Left lobe of liver (tissue), 2 donors: ENCODE measurements at regions not wholly inside any gene's neighbourhood (a gene's known extent, or its start where the extent isn't known, plus 50 kb on each side); places are given as distances from the start of the nearest gene placed in this dataset.
"Not testable (repeated sequence)": the region's sequence is repeated elsewhere in the genome, so short reads cannot be mapped to it uniquely, and the experiment has no call there.

Source experiments
- ATAC-seq: fragments of 200-7000 bp; cut with Tn5 transposase; one replicate; pipeline ENCODE4 v1.9.1; 2020; ENCODE audit warnings: mild to moderate bottlenecking, moderate library complexity
- DNase-seq: peaks from one replicate; pipeline ENCODE4 v3.0.0-alpha.2; 2020; ENCODE audit warnings: low spot score
- donor health status: DM: no; HTN: no; CAD: no; lungs with moderate emphysema.
- donor health status: DM: no; HTN: yes; CAD: no.

DNA sequence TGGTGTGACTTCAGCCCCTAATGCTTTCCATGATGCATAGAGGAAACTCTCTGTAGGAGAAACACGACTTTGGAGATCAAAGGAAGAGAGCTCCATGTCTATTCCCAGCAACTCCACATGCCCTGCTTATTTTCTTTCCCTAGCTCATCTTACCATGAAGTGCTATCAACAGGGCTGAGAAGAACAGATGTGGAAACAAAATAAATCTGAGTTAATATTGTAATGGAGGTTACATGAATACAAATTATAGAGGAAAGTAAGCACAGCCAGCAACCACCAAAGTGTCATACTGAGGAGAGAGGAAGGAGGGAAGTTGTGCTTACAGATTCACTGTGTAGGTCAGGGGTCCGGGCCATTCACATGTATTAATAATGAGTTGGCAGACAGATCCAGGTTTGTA lies 157.5 kb downstream of the RFPL4B start:
- DNase-seq, result no peak
- ATAC-seq, result no peak

DNA sequence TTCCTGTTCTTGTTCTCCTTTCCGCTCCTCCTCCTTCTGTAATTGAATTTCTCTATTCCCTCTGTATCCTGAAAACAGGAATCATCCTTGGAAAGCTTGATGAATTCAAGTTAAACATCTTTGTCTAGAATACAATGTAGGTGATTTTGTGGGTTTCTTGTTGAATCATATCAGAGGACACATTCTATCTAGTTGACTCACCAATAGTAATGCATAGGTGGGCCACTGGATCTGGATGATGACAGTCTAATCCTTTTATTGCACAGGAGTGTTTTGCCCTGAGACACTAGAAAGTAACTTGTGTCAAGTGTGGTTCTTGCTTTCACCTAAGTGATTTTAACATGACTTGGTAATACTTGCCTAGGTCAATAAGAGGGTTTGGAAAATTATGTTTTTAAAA lies 164.3 kb downstream of the RFPL4B start:
- DNase-seq, result no peak
- no peak for ATAC-seq

DNA sequence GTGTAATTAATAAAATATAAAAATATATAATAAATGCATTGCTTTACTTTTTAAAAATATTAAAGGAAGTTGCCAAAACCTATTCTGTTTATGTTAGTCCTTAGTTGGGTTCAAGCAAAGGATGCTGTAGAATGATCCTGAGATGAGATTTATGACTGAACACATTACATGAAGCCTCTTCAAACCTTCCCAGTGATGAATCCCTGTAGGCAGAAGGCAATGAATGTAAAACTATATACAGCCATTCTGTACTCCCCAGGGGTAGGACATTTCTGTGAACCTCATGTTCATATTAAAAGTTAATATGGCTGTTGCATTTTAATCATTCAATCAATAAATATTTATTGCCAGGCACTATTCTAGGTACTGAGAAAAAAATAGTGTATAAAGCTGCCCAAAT lies 166.0 kb downstream of the RFPL4B start:
- ATAC-seq (no peak), DNase-seq (no peak)

DNA sequence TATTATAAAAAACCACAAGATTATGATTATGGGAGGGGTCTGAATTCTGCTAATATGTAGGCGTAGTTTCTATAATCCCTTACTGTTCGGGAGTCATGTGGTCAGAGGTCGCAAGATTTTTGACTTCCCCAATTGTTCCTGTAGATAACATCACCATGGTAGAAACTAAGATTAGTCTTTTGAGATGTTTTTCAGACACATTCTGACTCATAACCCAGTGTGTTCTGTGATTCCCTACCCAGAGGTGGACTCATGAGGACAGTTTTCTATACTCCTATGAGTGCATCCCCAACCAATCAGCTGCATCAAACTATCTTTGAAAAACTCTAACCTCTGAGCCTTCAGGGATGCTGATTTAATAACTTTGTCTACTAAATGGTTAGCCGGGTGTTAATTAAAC lies 175.5 kb downstream of the RFPL4B start:
- ATAC-seq (no peak), DNase-seq (no peak)

DNA sequence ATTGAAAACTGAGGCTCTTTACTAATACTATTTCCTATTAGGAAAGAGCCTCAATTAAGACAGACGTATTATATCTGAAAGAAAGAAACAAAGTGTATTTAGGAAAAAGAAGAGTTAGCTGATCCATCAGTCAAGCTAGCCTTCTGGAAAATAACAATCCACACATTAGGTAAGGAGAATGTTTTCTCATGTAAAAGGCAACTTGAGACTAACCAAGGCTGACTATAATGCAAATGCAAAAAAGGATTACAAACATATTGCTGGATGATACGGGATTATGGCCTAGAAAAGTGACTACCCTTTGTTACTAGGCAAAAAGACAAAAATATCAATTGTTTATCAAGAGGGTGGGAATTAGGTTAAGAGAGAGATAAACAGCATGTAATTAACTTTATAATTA lies 176.9 kb downstream of the RFPL4B start:
- DNase-seq, result no peak
- no peak for ATAC-seq

DNA sequence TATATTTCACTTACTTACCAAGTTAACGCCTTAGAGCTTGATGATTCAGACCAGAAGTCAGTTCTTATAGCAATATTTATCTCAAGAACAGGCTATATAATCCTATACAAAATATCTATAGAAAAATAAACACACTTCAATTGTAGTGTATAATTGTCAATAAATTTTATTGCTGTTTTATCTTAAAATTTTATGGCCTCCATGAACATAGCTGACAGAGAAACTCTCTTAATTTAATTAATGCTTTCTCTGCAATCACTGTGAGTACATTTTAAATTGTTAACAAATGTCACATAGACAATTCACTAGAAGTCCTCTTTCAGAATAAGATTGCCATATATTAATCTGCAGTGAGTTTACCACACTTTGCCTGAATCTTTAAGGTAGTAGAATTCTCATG lies 178.6 kb downstream of the RFPL4B start:
- DNase-seq (no peak), ATAC-seq (no peak)

DNA sequence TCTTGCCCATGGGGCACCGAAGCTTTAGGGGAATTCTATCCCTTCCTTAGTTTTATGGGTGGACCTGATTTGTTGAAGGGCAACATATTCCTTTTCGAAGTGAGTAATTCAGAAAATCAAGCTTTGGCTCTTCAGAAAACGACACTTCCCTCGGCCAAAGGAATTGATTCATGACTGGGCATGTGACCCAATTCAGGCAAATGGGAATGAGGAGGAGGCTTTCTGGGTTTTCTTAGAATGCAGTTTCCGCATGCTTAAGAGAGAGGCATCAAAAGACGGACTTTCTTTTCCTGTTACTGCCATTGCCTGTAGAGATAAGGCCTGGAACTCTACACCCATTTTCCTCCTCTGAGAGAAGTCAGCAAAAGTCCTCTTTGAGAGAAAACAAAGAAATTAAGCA lies 179.5 kb downstream of the RFPL4B start:
- no peak for ATAC-seq
- DNase-seq, result no peak

DNA sequence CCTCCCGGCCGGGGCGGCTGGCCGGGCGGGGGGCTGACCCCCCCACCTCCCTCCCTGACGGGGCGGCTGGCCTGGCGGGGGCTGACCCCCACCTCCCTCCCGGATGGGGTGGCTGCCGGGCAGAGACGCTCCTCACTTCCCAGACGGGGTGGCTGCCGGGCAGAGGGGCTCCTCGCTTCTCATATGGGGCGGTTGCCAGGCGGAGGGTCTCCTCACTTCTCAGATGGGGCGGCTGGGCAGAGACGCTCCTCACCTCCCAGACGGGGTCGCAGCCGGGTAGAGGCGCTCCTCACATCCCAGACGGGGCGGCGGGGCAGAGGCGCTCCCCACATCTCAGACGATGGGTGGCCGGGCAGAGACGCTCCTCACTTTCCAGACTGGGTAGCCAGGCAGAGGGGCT lies 181.2 kb downstream of the RFPL4B start:
- not testable (repeated sequence) for DNase-seq, ATAC-seq

DNA sequence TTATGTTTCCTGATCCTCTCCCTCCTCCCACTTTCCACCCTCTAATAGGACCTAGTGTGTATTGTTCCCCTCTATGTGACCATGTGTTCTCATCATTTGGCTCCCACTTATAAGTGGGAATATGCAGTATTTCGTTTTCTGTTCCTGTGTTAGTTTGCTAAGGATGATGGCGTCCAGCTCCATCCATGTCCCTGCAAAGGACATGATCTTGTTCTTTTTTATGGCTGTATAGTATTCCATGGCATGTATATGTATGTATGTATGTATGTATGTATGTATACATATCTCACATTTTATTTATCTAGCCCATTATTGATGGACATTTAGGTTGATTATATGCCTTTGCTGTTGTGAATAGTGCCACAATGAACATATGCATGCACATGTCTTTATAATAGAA lies 188.7 kb downstream of the RFPL4B start:
- no peak for ATAC-seq
- DNase-seq, result no peak

DNA sequence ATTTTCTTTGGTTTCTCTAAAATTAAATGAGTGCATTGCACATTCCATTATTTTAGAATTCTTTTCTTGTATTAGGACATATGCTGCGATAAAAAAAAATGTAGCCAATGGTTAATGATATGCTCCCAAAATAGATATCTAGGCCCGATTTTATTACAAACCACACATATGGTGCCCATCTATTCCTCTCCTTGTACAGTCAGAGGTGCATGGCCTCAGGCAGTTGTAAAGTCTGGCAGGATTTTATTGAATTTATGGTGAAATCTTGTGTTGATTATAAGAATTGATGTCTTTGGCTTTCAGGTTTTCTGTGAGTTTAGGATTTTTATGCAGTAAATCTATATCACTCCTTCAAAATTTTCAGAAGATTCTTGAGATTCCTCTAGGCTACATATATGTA lies 192.2 kb downstream of the RFPL4B start:
- ATAC-seq (no peak), DNase-seq (no peak)

DNA sequence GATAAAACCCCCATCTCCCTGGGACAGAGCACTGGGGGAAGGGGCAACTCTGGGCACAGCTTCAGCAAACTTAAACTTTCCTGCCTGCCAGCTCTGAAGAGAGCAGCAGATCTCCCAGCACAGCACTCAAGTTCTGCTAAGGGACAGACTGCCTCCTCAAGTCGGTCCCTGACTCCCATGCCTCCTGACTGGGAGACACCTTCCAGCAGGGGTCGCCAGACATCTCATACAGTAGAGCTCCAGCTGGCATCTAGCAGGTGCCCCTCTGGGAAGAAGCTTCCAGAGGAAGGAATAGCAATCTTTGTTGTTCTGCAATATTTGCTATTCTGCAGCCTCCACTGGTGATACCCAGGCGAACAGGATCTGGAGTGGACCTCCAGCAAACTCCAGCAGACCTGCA lies 194.7 kb downstream of the RFPL4B start:
- not testable (repeated sequence) for DNase-seq, ATAC-seq

DNA sequence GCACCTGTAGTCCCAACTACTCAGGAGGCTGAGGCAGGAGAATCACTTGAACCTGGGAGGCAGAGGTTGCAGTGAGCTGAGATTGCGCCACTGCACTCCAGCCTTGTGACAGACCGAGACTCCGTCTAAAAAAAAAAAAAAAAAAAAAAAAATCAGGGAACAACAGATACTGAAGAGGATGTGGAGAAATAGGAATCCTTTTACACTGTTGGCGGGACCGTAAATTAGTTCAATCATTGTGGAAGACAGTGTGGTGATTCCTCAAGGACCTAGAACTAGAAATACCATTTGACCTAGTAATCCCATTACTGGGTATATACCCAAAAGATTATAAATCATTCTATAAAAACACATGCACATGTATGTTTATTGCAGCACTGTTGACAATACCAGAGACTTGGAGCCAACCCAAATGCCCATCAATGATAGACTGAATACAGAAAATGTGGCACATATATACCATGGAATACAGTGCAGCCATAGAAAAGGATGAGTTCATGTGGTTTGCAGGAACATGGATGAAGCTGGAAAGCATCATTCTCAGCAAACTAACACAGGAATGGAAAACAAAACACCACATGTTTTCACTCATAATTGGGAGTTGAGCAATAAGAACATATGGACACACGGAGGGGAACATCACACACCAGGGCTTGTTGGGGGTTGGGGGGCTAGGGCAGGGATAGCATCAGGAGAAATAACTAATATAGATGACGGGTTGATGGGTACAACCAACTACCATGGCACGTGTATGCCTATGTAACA lies 200.4 kb downstream of the RFPL4B start:
- ATAC-seq, result not testable (repeated sequence)

DNA sequence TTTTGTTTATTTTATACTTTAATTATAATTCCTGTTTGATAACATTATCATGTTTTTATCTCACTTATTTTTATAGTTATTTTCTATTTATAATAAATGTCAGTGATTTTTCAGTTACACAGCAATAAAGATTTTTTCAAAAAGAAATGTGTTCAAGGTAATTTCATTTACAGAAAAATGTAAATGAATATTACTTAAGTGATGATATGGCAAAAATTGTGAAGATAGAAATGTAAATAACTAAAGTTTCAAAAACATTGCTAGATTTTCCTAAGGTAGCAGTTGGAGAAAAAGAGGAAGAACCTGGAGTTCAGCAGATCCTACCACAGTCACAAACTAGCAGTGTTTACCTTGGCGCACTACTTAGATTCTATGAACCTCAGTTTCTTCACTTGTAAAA lies 202.6 kb downstream of the RFPL4B start:
- ATAC-seq (no peak), DNase-seq (no peak)

More for the DNA sequence above, 200.4 kb downstream of the RFPL4B start:
- not testable (repeated sequence) for DNase-seq

DNA sequence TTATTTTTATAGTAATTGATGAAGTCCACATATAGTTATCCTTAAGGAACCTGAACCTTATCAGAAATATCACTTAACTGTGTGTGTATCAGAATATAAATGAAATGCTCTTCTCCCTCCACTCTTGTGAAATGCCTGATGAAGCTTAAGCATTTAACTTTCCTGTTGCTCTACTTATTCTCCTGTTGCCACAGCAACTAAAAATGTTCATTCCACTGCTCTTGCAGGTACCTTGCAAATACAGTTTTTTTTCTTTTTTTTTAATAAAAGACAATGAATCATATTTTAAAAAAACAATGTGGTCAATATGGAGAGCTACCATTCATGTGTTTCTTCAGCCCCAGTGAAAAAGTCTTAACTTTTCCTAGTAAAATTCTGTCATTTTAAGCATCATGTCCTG lies 210.3 kb downstream of the RFPL4B start:
- no peak for DNase-seq
- no peak for ATAC-seq

DNA sequence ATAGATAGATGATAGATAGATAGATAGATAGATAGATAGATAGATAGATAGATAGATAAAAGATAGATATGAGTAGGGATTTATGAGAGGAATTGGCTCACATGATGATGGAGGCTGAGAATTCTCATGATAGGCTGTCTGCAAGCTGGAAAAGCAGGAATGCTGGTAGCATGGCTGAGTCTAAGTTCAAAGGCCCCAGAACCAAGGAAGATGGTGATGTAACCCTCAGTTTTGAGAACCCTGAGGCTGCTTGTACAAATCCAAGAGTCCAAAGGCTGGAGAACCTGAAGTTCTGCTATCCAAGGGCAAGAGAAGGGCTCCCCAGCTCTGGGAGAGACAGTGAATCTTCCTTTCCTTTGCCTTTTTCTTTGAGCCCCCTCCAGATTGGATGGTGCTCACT lies 210.8 kb downstream of the RFPL4B start:
- DNase-seq (no peak), ATAC-seq (no peak)

DNA sequence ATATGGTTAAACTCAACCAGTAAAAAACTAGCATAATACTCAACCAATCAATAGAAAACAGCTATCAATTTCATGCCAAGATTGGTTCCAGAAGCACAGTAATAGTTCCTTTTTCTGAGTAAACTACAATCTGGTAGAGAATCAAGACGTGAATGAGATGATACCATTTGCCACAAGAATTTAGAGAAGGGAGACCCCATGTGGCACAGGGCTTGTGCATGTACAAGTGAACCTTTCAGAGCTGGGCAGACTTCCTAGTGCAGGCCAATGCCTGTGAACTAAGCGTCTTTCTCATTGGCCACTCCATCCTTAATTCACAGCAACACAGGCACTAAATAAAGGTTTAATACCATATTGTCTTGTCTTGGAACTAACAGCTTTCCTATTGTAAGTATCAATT lies 213.5 kb downstream of the RFPL4B start:
- no peak for ATAC-seq
- DNase-seq, result no peak

DNA sequence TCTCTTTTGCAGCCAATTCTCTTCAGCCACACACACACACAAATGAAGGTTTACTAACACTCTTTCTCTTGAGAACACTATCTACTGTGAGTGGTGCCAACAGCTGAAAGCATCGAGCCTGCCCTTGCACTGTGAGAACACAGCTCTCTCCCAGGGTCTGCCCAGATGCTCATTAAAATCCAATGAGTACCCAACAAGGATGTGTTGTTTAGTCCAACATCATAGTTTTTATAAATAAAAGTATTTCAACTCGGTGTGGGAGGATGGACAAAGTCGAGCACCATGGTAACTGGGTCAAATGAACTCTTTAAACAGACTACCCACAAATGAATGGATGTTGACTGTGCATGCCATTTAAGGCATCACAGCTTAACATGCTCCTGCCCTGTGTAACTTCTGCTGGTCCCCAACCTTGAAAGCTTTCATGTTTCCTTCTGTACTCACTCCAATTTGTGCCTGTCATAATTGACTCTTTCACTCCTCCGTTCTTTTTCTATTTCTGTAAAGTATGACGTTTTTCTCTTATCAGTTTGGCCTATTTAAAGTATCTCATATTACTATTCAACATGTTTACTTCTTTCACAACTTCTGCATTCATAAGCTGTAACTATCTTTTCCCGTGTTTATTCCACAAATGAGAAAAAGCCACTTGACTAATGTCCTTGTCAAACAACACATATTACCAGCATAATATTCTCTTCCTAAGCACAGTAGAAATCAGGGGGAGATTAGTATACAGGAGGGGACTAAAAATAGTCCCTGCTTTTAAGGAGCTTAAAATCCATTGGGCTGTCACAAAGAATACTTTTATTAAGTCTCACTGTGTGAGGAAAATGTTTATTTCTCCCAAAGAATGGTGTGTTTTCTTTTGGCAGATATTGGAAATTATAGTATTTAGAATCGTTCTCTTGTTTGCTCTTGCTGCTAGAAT lies 215.4 kb downstream of the RFPL4B start:
- DNase-seq, result no peak
- no peak for ATAC-seq

DNA sequence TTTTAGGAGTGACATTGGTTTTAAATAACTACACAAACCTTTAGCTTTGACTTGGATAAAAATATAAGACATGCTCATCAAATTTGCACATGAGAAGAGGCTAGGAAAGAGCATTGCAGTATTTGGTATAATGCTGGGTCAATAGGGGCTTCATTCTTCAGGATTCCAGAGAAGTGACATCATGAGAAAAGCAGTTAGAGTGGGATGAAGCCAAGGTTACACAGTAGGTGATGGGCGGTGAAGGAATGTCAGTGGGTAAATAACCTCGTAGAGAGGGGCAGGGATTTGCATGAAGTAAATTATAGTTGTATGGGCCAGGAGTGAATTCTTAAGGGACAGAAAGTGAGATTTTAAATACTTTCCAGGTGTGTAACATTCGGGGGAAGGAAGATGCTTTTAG lies 216.2 kb downstream of the RFPL4B start:
- no peak for ATAC-seq
- DNase-seq, result no peak

DNA sequence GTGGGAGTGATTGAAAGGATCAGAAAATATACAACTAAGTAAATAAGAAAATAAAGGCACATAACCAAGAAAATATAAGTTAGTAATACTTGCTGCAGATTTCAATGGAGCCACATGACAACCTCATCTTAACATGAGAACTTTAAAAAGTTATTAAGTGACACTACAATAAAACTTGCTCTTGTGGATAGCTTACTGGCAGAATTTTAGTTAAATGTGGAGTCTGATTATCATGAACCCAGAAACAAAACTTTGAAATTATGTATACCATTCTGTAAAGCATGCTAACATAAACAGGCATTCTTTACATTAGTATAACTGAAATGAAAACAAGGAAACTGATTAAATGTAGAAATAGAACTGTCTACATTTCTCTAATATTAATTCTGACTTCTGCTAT lies 220.9 kb downstream of the RFPL4B start:
- DNase-seq (no peak), ATAC-seq (no peak)

DNA sequence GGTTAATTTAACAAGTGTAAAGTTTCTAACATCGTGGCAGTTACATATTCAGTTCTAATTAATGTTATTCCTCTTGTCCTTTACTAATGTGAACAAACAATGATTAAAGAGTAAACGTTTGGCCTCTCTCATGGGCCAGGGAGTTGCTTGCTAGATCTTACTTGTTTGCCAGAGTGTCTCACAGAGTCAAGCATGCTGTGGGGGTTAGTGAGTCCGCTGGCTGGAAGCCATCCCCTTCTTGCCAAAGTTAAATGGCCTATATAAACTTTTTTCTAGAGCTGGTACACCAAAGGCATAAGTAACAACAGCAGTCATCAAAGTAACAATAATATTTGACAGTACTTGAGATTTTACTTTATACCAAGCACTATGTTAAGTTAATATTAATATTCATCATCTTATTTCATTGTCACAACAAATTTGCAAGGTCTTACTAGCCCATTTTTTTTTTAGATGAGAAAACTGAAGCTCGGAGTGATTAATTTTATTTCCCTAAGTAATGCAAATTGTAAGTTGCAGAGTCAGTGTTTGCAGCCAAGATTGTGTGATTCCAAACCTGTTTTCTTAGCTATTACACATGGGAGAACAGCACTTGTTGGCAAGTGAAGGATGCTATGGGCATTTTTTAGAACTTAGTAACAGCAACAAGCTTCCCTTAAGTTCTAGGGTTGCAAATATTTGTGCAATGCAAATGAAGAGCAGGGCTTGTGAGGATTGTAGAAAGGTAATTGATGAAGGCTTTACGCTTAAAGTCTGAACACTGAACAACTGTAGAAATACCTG lies 224.5 kb downstream of the RFPL4B start:
- DNase-seq (no peak), ATAC-seq (no peak)

DNA sequence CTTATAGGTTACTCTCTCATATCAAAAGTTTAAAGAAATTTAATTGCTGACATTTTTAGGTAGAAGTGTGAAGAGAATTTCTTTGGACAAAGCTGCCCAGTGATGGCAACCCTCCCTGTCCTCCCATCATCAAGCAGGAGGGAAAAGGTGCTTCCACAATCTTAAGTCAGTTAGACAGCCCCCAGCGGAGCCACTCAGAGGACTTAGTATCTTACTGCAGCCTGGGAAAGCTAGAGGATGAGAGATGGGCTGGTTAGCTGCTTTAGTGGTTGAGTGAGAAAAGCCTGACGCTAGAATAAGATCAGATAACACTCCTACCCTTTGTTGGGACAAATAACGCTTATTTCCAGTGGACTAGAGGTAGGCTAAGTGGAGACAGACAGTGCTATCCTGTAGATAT lies 227.1 kb downstream of the RFPL4B start:
- DNase-seq (no peak), ATAC-seq (no peak)
